Bone marrow (tissue), 2 donors: ENCODE measurements at regions not wholly inside any gene's neighbourhood (a gene's known extent, or its start where the extent isn't known, plus 50 kb on each side); places are given as distances from the start of the nearest gene placed in this dataset.

Source experiments
- DNase-seq, 2 donors: peaks; one replicate each; lab custom pipeline; 2025; lab: John Stamatoyannopoulos, UW

GRCh38 chr14:97206916-97207315 lies 409.7 kb downstream of the VRK1 start:
- DNase-seq = no peak

- no peak for DNase-seq
Observed at GRCh38 chr14:97210202-97210601, 413.0 kb downstream of the VRK1 start.

- no peak for DNase-seq
Observed at GRCh38 chr14:97212399-97212798, 415.2 kb downstream of the VRK1 start.

DNA sequence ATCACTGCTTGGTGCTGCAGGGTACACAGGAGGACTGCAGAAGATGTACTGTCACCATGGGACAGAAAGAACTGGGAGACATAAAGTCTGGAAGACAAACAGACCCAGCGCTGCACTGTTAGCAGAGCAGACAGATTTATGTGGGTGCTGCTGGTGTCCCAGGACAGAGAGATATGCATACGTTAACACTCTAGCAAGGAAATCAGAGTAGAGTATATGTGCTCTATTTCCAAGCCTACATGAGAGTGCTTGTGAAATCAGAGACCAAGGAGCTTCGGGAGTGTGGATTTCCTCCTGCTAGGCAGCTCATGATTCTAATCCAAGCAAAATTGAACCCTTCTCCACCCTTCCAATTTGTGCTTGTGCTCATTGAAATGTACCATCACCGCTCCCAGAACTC lies 416.5 kb downstream of the VRK1 start:
- DNase-seq = no peak

DNA sequence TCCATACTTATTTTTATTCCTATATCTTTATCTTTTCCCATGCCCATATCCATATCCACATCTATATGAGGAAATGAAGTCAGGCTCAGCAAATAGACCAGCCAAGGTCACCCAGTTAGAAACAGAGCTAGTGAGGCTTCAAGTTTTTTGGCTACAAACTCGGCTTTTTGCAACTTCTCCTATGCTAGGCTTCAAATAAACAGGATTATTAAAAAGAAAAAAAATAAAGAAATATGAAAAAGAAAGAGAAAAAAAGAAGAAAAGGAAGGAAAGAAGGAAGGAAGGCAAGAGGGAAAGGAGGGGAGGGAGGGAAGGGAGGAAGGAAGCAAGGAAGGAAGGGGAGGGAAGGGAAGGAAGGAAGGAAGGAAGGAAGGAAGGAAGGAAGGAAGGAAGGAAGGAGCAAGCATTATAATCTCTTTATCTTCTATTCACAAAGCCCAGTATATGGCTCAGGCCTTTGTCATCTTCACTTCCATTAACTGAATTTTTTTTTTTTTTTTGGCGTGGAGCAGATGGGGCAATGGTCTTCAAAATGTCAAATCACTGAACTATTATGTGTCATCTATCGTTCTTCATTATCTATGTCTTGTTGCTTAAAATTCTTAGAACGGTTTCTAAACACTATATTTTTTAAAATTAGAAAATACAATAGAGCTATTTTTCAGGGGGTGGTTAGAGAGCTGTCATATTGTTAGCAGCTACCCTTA lies 418.2 kb downstream of the VRK1 start:
- DNase-seq = no peak

GRCh38 chr14:97217111-97217885 lies 420.1 kb downstream of the VRK1 start:
- DNase-seq = no peak

DNA sequence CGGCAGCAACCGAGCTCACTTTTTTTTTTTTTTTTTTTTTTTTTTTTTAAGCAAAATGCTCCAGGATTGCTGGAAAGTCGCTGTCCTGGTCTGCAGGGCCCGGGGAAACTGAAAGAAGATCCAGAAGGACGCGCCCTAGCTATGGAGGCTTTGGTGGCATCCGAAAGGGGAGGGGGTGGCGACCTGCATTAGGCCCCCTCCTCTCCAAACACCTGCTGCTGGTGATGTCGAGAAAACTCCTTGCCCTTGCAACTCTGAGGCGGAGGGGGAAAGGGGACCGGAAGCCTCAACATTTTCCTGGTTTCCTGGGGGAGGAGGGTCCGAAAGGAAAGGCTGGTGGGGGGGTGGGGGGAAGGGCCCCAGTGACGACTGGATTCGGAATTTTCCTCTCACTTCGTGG lies 421.1 kb downstream of the VRK1 start:
- no peak for DNase-seq

DNA sequence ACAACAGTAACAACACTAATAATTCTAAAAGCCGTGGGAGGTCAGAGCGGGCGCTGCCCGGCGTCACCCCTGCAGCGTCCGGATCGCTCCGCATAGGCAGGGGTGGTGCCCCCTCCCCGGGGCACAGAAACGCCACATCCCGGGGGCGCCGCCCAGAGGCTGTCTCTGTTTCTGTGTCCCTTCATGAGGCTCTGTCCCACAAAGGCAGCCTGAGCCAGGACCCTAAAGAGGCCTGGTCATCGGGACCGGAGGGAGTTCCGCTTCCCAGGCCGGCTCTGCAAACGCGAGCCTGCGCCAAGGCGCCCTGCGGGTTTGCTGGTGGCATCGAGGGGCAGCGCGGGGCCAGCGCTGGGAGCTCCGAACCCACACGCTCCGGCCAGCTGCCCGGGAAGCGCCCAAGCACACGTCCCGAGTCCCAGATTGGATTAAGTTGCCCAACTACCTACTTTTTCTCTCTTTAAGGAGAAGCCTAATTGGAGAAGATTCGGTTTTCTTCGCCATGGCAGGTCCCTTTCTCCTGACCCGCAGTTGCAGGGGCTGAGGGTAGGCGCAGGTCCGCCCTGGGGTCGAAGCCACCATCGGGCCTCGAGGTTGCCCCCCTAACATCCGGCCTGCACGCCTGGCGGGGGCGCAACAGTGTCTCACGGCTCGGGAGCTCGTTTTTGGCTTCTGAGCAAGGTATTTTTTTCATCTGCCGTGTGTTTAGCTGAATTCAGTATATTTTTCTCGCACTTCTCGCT lies 421.7 kb downstream of the VRK1 start:
- DNase-seq = no peak

GRCh38 chr14:97219431-97220017 lies 422.3 kb downstream of the VRK1 start:
- no peak for DNase-seq

GRCh38 chr14:97221572-97222285 lies 424.5 kb downstream of the VRK1 start:
- DNase-seq = no peak

DNA sequence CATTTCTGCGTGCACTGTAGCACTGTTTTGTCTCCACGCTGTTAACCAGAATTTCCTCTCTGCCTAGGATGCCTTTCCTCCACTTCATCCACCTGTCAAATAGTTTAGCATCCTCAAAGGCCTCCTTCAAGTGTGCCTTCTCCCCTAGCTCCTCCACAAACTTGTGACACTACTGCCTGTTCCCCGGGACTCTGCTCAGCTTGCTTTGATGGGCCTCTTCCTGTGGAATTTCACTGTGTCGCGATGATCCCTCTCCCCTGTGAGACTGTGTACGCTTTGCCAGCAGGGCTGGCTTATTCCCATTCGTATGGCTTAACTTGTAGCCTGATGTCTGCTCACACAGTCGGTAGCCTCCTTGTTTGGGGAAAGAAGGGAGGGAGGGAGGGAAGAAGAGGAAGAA lies 426.8 kb downstream of the VRK1 start:
- DNase-seq = no peak

- DNase-seq = no peak
Observed at GRCh38 chr14:97230051-97230450, 432.9 kb downstream of the VRK1 start.

DNA sequence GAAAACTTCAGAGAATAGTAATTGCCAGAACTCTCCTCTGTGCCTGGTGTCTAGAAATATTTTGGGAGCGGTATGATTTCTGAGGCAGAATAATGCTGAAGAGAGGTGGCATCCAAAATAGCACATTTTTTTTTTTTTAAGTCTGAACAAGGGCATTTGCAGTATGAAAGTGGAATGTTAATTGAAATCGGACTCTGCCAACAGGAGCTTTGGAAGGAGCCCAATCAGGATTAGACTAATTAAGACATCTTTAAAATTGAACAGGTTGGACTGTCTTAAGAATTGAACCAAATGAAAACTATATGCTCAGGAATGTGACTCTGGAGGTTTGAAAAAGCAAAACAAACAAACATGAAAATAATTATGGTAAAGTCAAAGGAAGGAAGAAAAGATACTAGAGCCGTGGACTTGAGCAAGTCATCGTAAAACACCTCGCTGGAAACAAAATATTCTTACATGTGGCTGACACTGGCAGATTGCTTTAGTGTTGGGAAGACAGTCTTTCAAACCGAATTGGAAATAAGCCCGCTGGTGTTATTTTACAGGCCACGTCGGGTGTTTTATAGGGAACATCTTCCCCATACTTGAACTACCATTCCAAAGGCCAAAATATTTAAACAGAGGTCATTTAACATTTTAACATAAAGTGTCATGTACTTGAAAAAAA lies 436.3 kb downstream of the VRK1 start:
- no peak for DNase-seq

- no peak for DNase-seq
Observed at GRCh38 chr14:97246648-97247047, 449.5 kb downstream of the VRK1 start.

DNA sequence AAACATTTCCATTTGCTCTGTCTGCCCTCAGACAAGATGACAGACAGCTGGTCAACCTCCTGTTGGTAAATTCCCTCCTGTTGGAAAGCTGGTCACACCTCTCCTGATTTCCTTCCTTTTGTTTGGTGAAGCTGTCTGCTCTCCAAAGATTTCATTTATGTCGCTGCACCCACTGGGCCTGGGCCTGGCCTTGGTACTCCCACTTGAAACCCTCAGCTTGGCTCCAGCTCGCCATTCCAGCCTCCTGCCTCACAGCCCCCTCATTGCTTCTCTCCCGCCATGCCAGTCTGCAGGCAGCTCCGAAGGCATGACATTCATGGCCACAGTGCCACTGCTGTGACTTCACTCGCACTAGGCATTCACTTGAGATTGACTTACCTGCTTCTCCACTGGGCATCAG lies 451.8 kb downstream of the VRK1 start:
- DNase-seq = no peak

- DNase-seq = no peak
Observed at GRCh38 chr14:97250931-97251330, 453.7 kb downstream of the VRK1 start.

DNA sequence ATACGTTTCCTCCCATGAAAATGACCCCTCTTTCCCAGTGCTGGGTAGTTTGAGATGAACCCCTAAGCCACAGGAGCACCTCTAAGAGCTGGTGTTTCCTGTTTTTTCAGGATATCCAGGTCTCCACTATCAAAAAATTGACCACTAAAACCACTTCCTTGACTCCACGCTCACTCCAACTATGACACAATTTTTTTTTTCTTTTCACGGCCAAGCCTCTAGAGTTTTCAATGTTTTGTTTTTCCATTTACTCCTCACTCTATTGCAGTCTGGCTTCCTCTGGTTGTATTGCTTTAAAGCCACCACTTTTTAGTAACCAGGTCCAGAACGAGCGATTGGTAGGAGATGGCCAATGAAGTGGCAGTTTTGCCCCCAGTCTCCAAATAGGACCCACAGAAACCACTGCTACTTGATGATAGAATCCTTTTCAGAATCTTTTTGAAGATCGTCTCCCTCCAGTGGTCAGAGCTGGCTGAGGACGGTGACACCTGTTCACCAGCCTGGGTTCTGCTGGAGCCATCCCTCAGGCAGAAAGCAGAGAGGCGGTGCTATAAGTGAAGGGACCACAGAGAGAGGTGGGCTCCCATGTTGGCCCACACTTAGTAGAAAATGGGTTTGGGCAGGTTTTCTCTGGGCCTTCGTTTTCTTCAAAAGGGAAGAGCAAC lies 454.4 kb downstream of the VRK1 start:
- DNase-seq = no peak

DNA sequence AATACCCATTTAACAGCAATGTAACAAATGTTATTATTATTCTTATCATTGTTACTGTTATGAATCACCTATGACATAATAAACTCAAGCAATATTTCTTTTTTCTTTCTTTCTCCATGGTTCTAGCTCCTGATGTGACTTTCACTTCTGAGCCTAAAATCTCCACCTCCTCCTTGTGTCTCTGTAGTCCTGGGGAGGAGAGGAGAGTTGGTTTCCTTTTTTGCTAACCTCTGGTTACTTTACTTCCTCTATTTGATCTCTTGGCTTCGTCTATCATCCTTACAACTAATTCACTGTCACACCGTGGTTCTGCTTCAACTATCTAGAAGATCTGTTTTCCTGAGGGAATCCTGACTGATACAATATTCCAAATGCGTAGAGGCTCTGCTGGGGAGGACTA lies 456.6 kb downstream of the VRK1 start:
- no peak for DNase-seq

DNA sequence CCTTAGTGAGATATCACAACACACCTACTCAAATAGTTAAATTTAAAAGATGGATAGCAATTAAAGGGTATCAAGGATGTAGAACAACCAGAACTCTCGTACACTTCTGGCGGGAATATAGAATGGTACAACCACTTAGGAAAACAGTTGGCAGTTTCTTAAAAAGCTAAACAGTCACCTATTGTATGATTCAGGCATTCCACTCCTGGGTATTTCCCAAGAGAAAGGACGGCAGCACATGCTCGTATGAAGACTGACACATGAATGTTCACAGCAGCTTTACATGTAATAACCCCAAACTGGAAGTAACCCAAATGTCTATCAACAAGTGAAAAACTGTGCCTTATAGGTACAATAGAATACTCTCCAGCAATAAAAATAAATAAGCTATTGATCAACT lies 465.2 kb downstream of the VRK1 start:
- no peak for DNase-seq

- no peak for DNase-seq
Observed at GRCh38 chr14:97264516-97265230, 467.5 kb downstream of the VRK1 start.
